ENCODE measurements at regions not wholly inside any gene's neighbourhood (a gene's known extent, or its start where the extent isn't known, plus 50 kb on each side); places are given as distances from the start of the nearest gene placed in this dataset.

- TF ChIP-seq CTCF (IDR thresholded peaks at IDR 0.05; ENCODE audit: insufficient read depth, low read depth, low read length, missing control alignments): no peak
- DNase-seq (ENCODE audit: low read depth): no peak
- no peak overlapping the region for H3K4me3 ChIP-seq (ENCODE audit: low read length)
Observed at GRCh38 chr2:5370158-5370557, 322.0 kb upstream of the SOX11 start.

DNA sequence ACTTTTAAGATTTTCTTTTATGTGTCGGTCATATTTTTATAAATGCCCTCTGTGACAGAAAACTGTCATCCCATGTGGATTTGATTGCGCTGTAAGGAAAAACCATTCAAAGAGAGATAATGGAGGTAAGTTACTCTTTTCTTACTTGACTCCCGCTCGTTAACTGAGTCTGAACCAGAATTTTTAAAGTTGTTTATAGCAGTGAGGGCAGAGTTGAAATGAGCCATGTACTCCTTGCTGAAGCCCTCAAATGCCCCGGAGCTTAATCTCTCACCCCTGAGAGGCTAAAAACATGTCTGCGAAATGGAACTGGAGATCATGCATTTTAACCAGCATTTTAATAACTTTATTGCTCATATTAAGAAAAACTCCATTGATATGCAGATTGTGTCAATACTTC is 320.0 kb upstream of the SOX11 start:
- TF ChIP-seq CTCF (IDR thresholded peaks at IDR 0.05; ENCODE audit: insufficient read depth, low read depth, low read length, missing control alignments): no peak
- no peak for DNase-seq (ENCODE audit: low read depth)
- no peak overlapping the region for H3K4me3 ChIP-seq (ENCODE audit: low read length)

DNA sequence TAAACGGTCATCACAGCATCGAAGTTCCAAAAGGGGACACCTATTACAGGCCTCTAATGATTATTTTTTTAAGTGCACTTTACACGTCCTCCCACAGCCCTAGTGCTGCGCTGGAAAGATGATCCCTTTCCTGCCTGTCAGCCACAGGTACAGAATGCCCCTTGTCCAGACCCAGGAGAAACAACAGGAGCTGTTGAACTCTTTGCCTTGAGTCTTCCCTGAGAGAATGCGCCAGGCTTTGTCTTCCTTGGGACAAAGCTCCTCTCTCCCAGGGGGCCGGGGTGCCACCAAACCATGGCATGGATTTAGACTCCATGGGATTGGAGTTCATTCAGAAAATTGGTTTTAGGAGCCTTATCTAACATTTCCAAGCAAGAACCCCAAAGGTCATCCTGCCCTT is 319.0 kb upstream of the SOX11 start:
- no peak for DNase-seq (ENCODE audit: low read depth)
- H3K4me3 ChIP-seq (ENCODE audit: low read length): no peak overlapping the region
- TF ChIP-seq CTCF (IDR thresholded peaks at IDR 0.05; ENCODE audit: insufficient read depth, low read depth, low read length, missing control alignments): no peak

- TF ChIP-seq CTCF (IDR thresholded peaks at IDR 0.05; ENCODE audit: insufficient read depth, low read depth, low read length, missing control alignments): no peak
- H3K4me3 ChIP-seq (ENCODE audit: low read length): no peak overlapping the region
- no peak for DNase-seq (ENCODE audit: low read depth)
Observed at GRCh38 chr2:5374762-5375161, 317.4 kb upstream of the SOX11 start.

- no peak for DNase-seq (ENCODE audit: low read depth)
- no peak overlapping the region for H3K4me3 ChIP-seq (ENCODE audit: low read length)
Observed at GRCh38 chr2:5377323-5377722, 314.9 kb upstream of the SOX11 start.

GRCh38 chr2:5379811-5380210 is 312.4 kb upstream of the SOX11 start:
- TF ChIP-seq CTCF (IDR thresholded peaks at IDR 0.05; ENCODE audit: insufficient read depth, low read depth, low read length, missing control alignments): no peak
- no peak overlapping the region for H3K4me3 ChIP-seq (ENCODE audit: low read length)
- DNase-seq (ENCODE audit: low read depth): no peak

More at GRCh38 chr2:5377323-5377722, 314.9 kb upstream of the SOX11 start:
- TF ChIP-seq CTCF (IDR thresholded peaks at IDR 0.05; ENCODE audit: insufficient read depth, low read depth, low read length, missing control alignments): no peak

GRCh38 chr2:5385596-5385995 is 306.6 kb upstream of the SOX11 start:
- no peak for TF ChIP-seq CTCF (IDR thresholded peaks at IDR 0.05; ENCODE audit: insufficient read depth, low read depth, low read length, missing control alignments)
- no peak for DNase-seq (ENCODE audit: low read depth)
- no peak overlapping the region for H3K4me3 ChIP-seq (ENCODE audit: low read length)

Data from epithelial cell of esophagus (primary cell).